Gastroesophageal sphincter (tissue), 4 donors: ENCODE measurements at regions not wholly inside any gene's neighbourhood (a gene's known extent, or its start where the extent isn't known, plus 50 kb on each side); places are given as distances from the start of the nearest gene placed in this dataset.

Experiments
- ATAC-seq: fragments of 150-250 bp; one replicate; pipeline ENCODE4 v1.9.1; 2016; ENCODE audit warnings: mild to moderate bottlenecking, moderate library complexity
- H3K27ac ChIP-seq, 4 donors: fragments of 200-600 bp; sonication (generic) in 3 of 4; 1 replicate in 3 of 4; 2 replicates in 1 of 4; pipeline ENCODE4 v1.5.1; 2016 to 2019
- H3K27me3 ChIP-seq: fragments of 200-600 bp; sonication (generic); one replicate; pipeline ENCODE4 v1.5.1; 2019
- H3K36me3 ChIP-seq, 2 donors: fragments of 200-600 bp; sonication (generic); one replicate each; pipeline ENCODE4 v1.5.1; 2019; ENCODE audit warnings: control low read depth in 1 of 2
- H3K4me1 ChIP-seq, 3 donors: fragments of 200-600 bp; sonication (generic); 1 replicate in 2 of 3; 2 replicates in 1 of 3; pipeline ENCODE4 v1.5.1; 2016 to 2019; ENCODE audit warnings: control low read depth in 2 of 3
- H3K4me3 ChIP-seq, 2 donors: fragments of 200-600 bp; sonication (generic); one replicate each; pipeline ENCODE4 v1.5.1; 2019; ENCODE audit warnings: mild to moderate bottlenecking in 1 of 2, moderate library complexity in 1 of 2
- H3K9me3 ChIP-seq, 3 donors: fragments of 200-600 bp; sonication (generic); one replicate each; pipeline ENCODE4 v1.5.1; 2017 to 2019; ENCODE audit warnings: control low read depth in 2 of 3
- EP300 ChIP-seq: sonication (generic); formaldehyde crosslinking; IDR thresholded peaks from one replicate; pipeline ENCODE4 v1.6.1; 2017; ENCODE audit warnings: antibody characterized with exemption, mild to moderate bottlenecking
- POLR2A ChIP-seq, 2 donors: fragments of 450-650 bp; IDR thresholded peaks; one replicate each; pipeline ENCODE4 v1.6.1; 2017; ENCODE audit warnings: antibody characterized with exemption in 2 of 2, mild to moderate bottlenecking in 2 of 2, moderate library complexity in 1 of 2
- POLR2AphosphoS5 ChIP-seq: sonication (generic); formaldehyde crosslinking; IDR thresholded peaks from one replicate; pipeline ENCODE4 v1.6.1; 2017; ENCODE audit warnings: antibody characterized with exemption
- WGBS, 2 donors: methylation state at CpG; one replicate each; pipeline ENCODE4 v1.1.5; 2018; ENCODE audit warnings: low coverage in 1 of 2; 5-methylcytosine and 5-hydroxymethylcytosine counted together
- TF ChIP-seq, protein P1 (sequence below), 4 experiments: fragments of 200-600 bp in 2 of 4; fragments of 450-650 bp in 2 of 4; sonication (generic) in 1 of 4; IDR thresholded peaks; one replicate each; pipeline ENCODE4 v1.5.1; 2017 to 2019; ENCODE audit warnings: antibody characterized with exemption in 4 of 4, mild to moderate bottlenecking in 2 of 4, moderate library complexity in 2 of 4

- WGBS, 2 donors: 42 to 58% methylated on average over 4 to 5 of the region's 5 CpGs
- no peaks in the 10 kb centered on the region for H3K9me3 ChIP-seq
- H3K36me3 ChIP-seq: no peaks in the 10 kb centered on the region
- no peaks in the 10 kb centered on the region for H3K27me3 ChIP-seq
- H3K27ac ChIP-seq: no peak overlapping the region
- TF ChIP-seq POLR2AphosphoS5: no peak
- TF ChIP-seq, protein P1, sequence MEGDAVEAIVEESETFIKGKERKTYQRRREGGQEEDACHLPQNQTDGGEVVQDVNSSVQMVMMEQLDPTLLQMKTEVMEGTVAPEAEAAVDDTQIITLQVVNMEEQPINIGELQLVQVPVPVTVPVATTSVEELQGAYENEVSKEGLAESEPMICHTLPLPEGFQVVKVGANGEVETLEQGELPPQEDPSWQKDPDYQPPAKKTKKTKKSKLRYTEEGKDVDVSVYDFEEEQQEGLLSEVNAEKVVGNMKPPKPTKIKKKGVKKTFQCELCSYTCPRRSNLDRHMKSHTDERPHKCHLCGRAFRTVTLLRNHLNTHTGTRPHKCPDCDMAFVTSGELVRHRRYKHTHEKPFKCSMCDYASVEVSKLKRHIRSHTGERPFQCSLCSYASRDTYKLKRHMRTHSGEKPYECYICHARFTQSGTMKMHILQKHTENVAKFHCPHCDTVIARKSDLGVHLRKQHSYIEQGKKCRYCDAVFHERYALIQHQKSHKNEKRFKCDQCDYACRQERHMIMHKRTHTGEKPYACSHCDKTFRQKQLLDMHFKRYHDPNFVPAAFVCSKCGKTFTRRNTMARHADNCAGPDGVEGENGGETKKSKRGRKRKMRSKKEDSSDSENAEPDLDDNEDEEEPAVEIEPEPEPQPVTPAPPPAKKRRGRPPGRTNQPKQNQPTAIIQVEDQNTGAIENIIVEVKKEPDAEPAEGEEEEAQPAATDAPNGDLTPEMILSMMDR (IDR thresholded peaks at IDR 0.05): no peak
- no peak for ATAC-seq
- no peaks in the 10 kb centered on the region for H3K4me1 ChIP-seq
- H3K4me3 ChIP-seq: no peak overlapping the region
These were observed 186.0 kb upstream of the PIRT start for GRCh38 chr17:11023639-11024479.

DNA sequence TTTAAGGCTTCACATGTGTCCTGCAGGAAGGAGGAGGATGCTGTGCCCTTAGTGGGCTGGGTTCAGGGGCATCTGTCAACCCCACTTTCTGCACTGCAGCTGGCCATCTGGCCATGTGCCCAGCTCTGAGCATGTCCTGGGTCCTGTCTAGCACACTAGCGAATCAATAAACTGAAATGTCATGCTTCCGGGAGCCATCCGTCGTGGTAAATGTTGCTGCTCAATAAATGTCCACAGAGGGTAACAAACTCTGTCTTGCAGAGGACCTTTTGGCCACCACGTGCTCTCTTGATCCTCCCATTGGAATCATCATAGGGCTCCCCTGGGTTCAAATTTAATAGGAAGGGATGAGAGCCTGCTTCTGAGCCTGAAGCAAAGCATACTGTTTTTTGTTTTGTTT, 168.6 kb upstream of the PIRT start:
- Histone ChIP-seq H3K36me3 (no peaks in the 10 kb centered on the region), H3K4me1 (no peaks in the 10 kb centered on the region), H3K4me3 (no peak overlapping the region), H3K9me3 (no peaks in the 10 kb centered on the region), H3K27me3 (no peaks in the 10 kb centered on the region), H3K27ac (no peak overlapping the region)
- WGBS, 2 donors: 39 to 55% methylated on average over 4 to 5 of the region's 5 CpGs
- ATAC-seq: no peak
- TF ChIP-seq EP300 (no peak), POLR2AphosphoS5 (no peak)

DNA sequence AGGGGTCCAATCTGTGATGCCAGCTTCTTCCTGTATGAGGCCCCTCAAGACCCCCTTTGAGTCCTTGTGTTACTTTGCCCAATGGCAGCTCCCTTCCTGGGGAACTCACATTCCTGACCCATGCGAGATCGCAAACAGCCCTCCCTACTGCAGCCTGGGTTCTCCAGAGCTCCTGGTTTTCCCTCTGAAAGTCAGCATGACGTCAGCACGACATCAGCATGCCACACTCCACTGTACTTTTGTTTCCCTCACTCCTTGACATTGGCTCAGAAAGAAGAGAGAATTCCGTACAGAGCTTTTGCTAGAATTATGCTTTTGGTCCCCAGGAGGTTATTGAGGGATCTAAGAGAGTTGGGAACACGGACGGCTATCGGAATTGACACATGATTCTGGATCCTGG, 168.1 kb upstream of the PIRT start:
- H3K36me3 ChIP-seq: no peaks in the 10 kb centered on the region
- no peak overlapping the region for H3K4me3 ChIP-seq
- ATAC-seq: no peak
- H3K4me1 ChIP-seq: no peaks in the 10 kb centered on the region
- no peak overlapping the region for H3K27ac ChIP-seq
- H3K27me3 ChIP-seq: no peaks in the 10 kb centered on the region
- no peaks in the 10 kb centered on the region for H3K9me3 ChIP-seq
- WGBS, 2 donors: 76 to 88% methylated on average over 3 to 6 of the region's 8 CpGs
- no peak for TF ChIP-seq POLR2AphosphoS5
- TF ChIP-seq POLR2A (IDR thresholded peaks at IDR 0.05): no peak
- TF ChIP-seq, protein P1 (IDR thresholded peaks at IDR 0.05): no peak
- TF ChIP-seq EP300: no peak

- no peak for ATAC-seq
- H3K4me3 ChIP-seq: no peak overlapping the region
- H3K27ac ChIP-seq: no peak overlapping the region
- H3K9me3 ChIP-seq: no peaks in the 10 kb centered on the region
- H3K27me3 ChIP-seq: no peaks in the 10 kb centered on the region
- no peaks in the 10 kb centered on the region for H3K4me1 ChIP-seq
- no peak for TF ChIP-seq POLR2A (IDR thresholded peaks at IDR 0.05)
- TF ChIP-seq, protein P1 (IDR thresholded peaks at IDR 0.05): no peak
- TF ChIP-seq EP300: no peak
- TF ChIP-seq POLR2AphosphoS5: no peak
- WGBS, 2 donors: 17 to 36% methylated on average over 1 to 2 of the region's 2 CpGs
- H3K36me3 ChIP-seq: no peaks in the 10 kb centered on the region
These were observed 164.5 kb upstream of the PIRT start for GRCh38 chr17:11002417-11002816.

DNA sequence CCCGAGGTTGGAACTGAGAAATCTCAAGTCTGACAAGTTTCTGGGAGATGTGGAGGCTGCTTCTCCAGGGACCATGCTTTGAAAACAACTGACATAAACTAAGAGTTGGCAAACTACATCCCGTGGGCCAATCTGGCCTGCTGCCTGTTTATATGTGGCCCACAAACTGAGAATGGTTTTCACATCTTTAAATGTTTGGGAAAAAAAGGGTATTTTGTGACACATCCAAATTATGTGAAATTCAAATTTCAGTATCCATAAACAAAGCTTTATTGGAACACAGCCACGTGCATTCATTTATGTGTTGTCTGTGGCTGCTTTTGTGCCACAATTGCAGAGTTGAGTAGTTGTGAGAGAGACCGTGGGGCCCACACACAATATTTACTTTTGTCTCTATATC, 163.8 kb upstream of the PIRT start:
- Histone ChIP-seq H3K27ac (no peak overlapping the region), H3K4me1 (no peaks in the 10 kb centered on the region), H3K36me3 (no peaks in the 10 kb centered on the region), H3K27me3 (peaks cover 7% of the 10 kb centered on the region), H3K9me3 (no peaks in the 10 kb centered on the region), H3K4me3 (no peak overlapping the region)
- no peak for TF ChIP-seq POLR2A (IDR thresholded peaks at IDR 0.05)
- no peak for TF ChIP-seq POLR2AphosphoS5
- TF ChIP-seq EP300: no peak
- TF ChIP-seq, protein P1 (IDR thresholded peaks at IDR 0.05): no peak
- no peak for ATAC-seq
- WGBS, 2 donors: 37 to 39% methylated on average over 4 of the region's 4 CpGs
